Adrenal gland (tissue), 5 donors: ENCODE measurements at regions not wholly inside any gene's neighbourhood (a gene's known extent, or its start where the extent isn't known, plus 50 kb on each side); places are given as distances from the start of the nearest gene placed in this dataset.

Source experiments
- POLR2A ChIP-seq, 2 donors: fragments of 450-650 bp; IDR thresholded peaks; one replicate each; pipeline ENCODE4 v1.6.1; 2017; ENCODE audit warnings: antibody characterized with exemption in 2 of 2, mild to moderate bottlenecking in 2 of 2, moderate library complexity in 1 of 2
- TF ChIP-seq, protein P1 (sequence below), 6 experiments: fragments of 450-650 bp in 4 of 6; fragments of 200-600 bp in 2 of 6; sonication (generic) in 1 of 6; IDR thresholded peaks; 1 replicate in 5 of 6; 2 replicates in 1 of 6; pipeline versions ENCODE4 v1.5.1 to v1.8.0; 2016 to 2021; ENCODE audit warnings: antibody characterized with exemption in 6 of 6, mild to moderate bottlenecking in 2 of 6, moderate library complexity in 1 of 6
- donor health status: DM: no; HTN: no; CAD: no.

DNA sequence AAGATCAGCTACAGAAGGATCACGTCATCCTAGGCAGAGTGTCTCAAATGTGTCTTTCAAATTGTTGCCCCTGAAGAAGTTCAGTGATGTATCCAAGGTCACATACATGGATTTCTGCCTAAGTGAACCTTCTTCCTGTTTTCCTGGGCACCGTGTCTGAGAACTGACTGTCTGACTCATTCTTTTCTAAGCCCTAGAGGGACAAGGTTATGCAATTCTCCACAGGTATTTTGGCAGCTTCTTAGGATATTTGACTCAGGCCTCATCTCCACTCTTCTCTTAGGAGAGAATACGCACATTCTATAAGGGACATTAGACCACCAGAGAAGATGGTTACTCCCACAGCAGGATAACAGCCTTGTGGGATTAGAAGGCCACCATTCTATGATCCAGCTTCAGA is 391.9 kb upstream of the THBS1 start:
- no peak for TF ChIP-seq POLR2A (IDR thresholded peaks at IDR 0.05)
- TF ChIP-seq, protein P1, sequence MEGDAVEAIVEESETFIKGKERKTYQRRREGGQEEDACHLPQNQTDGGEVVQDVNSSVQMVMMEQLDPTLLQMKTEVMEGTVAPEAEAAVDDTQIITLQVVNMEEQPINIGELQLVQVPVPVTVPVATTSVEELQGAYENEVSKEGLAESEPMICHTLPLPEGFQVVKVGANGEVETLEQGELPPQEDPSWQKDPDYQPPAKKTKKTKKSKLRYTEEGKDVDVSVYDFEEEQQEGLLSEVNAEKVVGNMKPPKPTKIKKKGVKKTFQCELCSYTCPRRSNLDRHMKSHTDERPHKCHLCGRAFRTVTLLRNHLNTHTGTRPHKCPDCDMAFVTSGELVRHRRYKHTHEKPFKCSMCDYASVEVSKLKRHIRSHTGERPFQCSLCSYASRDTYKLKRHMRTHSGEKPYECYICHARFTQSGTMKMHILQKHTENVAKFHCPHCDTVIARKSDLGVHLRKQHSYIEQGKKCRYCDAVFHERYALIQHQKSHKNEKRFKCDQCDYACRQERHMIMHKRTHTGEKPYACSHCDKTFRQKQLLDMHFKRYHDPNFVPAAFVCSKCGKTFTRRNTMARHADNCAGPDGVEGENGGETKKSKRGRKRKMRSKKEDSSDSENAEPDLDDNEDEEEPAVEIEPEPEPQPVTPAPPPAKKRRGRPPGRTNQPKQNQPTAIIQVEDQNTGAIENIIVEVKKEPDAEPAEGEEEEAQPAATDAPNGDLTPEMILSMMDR (IDR thresholded peaks at IDR 0.05), result no peak
